Gastroesophageal sphincter (tissue), 3 donors: ENCODE measurements at regions not wholly inside any gene's neighbourhood (a gene's known extent, or its start where the extent isn't known, plus 50 kb on each side); places are given as distances from the start of the nearest gene placed in this dataset.

Experiments used
- EP300 ChIP-seq: sonication (generic); formaldehyde crosslinking; IDR thresholded peaks from one replicate; pipeline ENCODE4 v1.6.1; 2017; ENCODE audit warnings: antibody characterized with exemption, mild to moderate bottlenecking
- POLR2A ChIP-seq, 2 donors: fragments of 450-650 bp; IDR thresholded peaks; one replicate each; pipeline ENCODE4 v1.6.1; 2017; ENCODE audit warnings: antibody characterized with exemption in 2 of 2, mild to moderate bottlenecking in 2 of 2, moderate library complexity in 1 of 2
- POLR2AphosphoS5 ChIP-seq: sonication (generic); formaldehyde crosslinking; IDR thresholded peaks from one replicate; pipeline ENCODE4 v1.6.1; 2017; ENCODE audit warnings: antibody characterized with exemption
- TF ChIP-seq, protein P1 (sequence below), 4 experiments: fragments of 200-600 bp in 2 of 4; fragments of 450-650 bp in 2 of 4; sonication (generic) in 1 of 4; IDR thresholded peaks; one replicate each; pipeline ENCODE4 v1.5.1; 2017 to 2019; ENCODE audit warnings: antibody characterized with exemption in 4 of 4, mild to moderate bottlenecking in 2 of 4, moderate library complexity in 2 of 4

DNA sequence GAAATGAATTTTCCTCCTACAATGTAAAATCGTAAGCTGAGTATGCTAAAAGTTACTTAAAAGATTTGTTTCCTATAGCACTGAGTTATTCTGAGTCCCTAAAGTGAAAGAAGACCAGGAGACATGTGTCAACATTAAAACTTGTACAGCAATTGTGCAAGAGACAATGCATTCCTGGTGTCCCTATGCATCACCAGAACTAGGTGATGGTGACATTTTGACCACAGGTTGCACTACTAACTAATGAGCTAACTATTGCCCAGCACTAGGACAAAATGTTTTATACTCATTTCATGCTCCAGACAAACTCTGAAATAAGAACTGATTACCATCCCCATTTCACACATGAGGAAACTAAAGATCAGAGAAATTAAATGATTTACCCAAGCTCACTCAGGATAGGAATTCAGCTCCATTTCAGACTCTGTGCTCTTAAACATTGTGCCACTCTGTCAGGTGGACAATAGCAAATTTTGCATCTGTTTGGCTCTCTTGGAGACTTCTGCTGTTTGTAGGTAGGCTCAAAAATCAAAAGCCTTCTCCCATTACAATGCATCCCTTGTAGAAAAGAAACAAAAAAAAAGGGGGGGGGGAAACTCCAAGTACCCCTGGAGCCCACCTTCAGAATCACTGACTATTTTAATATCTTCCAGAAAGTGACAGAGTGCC, 269.2 kb downstream of the ACTL7B start:
- TF ChIP-seq POLR2A (IDR thresholded peaks at IDR 0.05) (no peak), POLR2AphosphoS5 (no peak), EP300 (no peak)
- TF ChIP-seq, protein P1, sequence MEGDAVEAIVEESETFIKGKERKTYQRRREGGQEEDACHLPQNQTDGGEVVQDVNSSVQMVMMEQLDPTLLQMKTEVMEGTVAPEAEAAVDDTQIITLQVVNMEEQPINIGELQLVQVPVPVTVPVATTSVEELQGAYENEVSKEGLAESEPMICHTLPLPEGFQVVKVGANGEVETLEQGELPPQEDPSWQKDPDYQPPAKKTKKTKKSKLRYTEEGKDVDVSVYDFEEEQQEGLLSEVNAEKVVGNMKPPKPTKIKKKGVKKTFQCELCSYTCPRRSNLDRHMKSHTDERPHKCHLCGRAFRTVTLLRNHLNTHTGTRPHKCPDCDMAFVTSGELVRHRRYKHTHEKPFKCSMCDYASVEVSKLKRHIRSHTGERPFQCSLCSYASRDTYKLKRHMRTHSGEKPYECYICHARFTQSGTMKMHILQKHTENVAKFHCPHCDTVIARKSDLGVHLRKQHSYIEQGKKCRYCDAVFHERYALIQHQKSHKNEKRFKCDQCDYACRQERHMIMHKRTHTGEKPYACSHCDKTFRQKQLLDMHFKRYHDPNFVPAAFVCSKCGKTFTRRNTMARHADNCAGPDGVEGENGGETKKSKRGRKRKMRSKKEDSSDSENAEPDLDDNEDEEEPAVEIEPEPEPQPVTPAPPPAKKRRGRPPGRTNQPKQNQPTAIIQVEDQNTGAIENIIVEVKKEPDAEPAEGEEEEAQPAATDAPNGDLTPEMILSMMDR (IDR thresholded peaks at IDR 0.05), result no peak
